ENCODE measurements at regions not wholly inside any gene's neighbourhood (a gene's known extent, or its start where the extent isn't known, plus 50 kb on each side); places are given as distances from the start of the nearest gene placed in this dataset.

DNA sequence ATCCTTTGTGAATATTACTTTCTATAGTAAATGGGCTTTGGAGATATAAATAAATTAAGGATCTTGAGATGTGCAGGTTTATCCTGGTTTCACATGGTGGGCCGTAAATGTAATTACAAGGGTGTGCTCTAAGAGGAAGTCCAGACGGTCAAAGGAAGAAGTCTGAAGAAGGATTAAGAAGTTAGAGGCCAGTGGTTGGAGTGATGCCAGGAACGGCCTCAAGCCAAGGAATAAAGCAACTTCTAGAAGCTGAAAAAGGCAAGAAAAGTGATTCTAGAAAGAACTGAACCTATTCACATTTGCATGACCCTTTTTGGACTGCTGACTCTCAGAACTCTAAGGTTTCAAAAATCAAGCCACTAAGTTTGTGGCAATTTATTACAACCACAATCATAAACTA, 981.3 kb upstream of the ALCAM start:
- TF ChIP-seq POLR2A (IDR thresholded peaks at IDR 0.05; ENCODE audit: low read length): no peak
- no peak for TF ChIP-seq GATA1 (IDR thresholded peaks at IDR 0.05; ENCODE audit: low read depth, low read length)
